Breast epithelium (tissue), 4 donors: ENCODE measurements at regions not wholly inside any gene's neighbourhood (a gene's known extent, or its start where the extent isn't known, plus 50 kb on each side); places are given as distances from the start of the nearest gene placed in this dataset.

Source experiments
- DNase-seq, 2 donors: peaks; one replicate each; pipeline ENCODE4 v3.0.0-alpha.2; 2019; ENCODE audit warnings: low spot score in 2 of 2
- H3K27ac ChIP-seq, 2 donors: fragments of 200-600 bp; sonication (generic) in 1 of 2; one replicate each; pipeline ENCODE4 v1.5.1; 2016 to 2019; ENCODE audit warnings: mild to moderate bottlenecking in 1 of 2
- H3K27me3 ChIP-seq, 2 donors: fragments of 200-600 bp; sonication (generic) in 1 of 2; one replicate each; pipeline versions ENCODE4 v1.5.1 to v1.6.0; 2017 to 2019; ENCODE audit warnings: control low read depth in 1 of 2, mild to moderate bottlenecking in 1 of 2
- H3K36me3 ChIP-seq: fragments of 200-600 bp; one replicate; pipeline ENCODE4 v1.5.1; 2019
- H3K4me1 ChIP-seq, 2 donors: fragments of 200-600 bp; sonication (generic); one replicate each; pipeline ENCODE4 v1.5.1; 2016 to 2019; ENCODE audit warnings: control low read depth in 1 of 2
- H3K4me3 ChIP-seq, 3 donors: fragments of 200-600 bp; sonication (generic); 1 replicate in 2 of 3; 2 replicates in 1 of 3; pipeline ENCODE4 v1.5.1; 2016 to 2019; ENCODE audit warnings: mild to moderate bottlenecking in 3 of 3, moderate library complexity in 2 of 3
- H3K9me3 ChIP-seq, 2 donors: fragments of 200-600 bp; sonication (generic) in 1 of 2; one replicate each; pipeline ENCODE4 v1.5.1; 2016 to 2019; ENCODE audit warnings: control low read depth in 1 of 2
- CTCF ChIP-seq, 3 donors: fragments of 450-650 bp; IDR thresholded peaks; one replicate each; pipeline ENCODE4 v1.5.1; 2016 to 2017; ENCODE audit warnings: antibody characterized with exemption in 3 of 3, mild to moderate bottlenecking in 3 of 3, moderate library complexity in 3 of 3
- POLR2A ChIP-seq: fragments of 450-650 bp; IDR thresholded peaks from one replicate; pipeline ENCODE4 v1.6.1; 2016; ENCODE audit warnings: antibody characterized with exemption, mild to moderate bottlenecking, moderate library complexity
- POLR2AphosphoS5 ChIP-seq, 3 donors: sonication (generic); formaldehyde crosslinking; IDR thresholded peaks; one replicate each; pipeline ENCODE4 v1.6.1; 2017; ENCODE audit warnings: antibody characterized with exemption in 3 of 3
- intact Hi-C: fragments of 100-400 bp; cut with DNase I; formaldehyde crosslinking; loops from one replicate; pipeline ENCODE4 v1.15.1; 2023; ENCODE audit warnings: low total_unique reads

GRCh38 chr5:168114444-168115017 lies 176.9 kb upstream of the WWC1 start:
- intact Hi-C loops: no loop called here
- TF ChIP-seq POLR2A (no peak), POLR2AphosphoS5 (IDR thresholded peaks at IDR 0.05) (no peak), CTCF (IDR thresholded peaks at IDR 0.05) (no peak)
- no peaks in the 10 kb centered on the region for H3K27me3 ChIP-seq
- H3K27ac ChIP-seq: no peak overlapping the region
- H3K4me3 ChIP-seq: no peak overlapping the region
- no peak for DNase-seq
- no peaks in the 10 kb centered on the region for H3K9me3 ChIP-seq
- no peaks in the 10 kb centered on the region for H3K4me1 ChIP-seq
- H3K36me3 ChIP-seq: no peaks in the 10 kb centered on the region

- H3K4me3 ChIP-seq: no peak overlapping the region
- no peaks in the 10 kb centered on the region for H3K36me3 ChIP-seq
- H3K27ac ChIP-seq: no peak overlapping the region
- no peaks in the 10 kb centered on the region for H3K27me3 ChIP-seq
- no peaks in the 10 kb centered on the region for H3K9me3 ChIP-seq
- no peak for DNase-seq
- no peaks in the 10 kb centered on the region for H3K4me1 ChIP-seq
- intact Hi-C loops: no loop called here
- TF ChIP-seq POLR2A: no peak
- TF ChIP-seq POLR2AphosphoS5 (IDR thresholded peaks at IDR 0.05): no peak
- no peak for TF ChIP-seq CTCF (IDR thresholded peaks at IDR 0.05)
Measured at GRCh38 chr5:168117469-168117868, 174.0 kb upstream of the WWC1 start.

- no peak for DNase-seq
- Histone ChIP-seq H3K4me1 (no peaks in the 10 kb centered on the region), H3K27ac (no peak overlapping the region), H3K9me3 (no peaks in the 10 kb centered on the region), H3K4me3 (no peak overlapping the region), H3K27me3 (no peaks in the 10 kb centered on the region), H3K36me3 (no peaks in the 10 kb centered on the region)
- intact Hi-C loops: no loop called here
- no peak for TF ChIP-seq CTCF (IDR thresholded peaks at IDR 0.05)
- TF ChIP-seq POLR2AphosphoS5 (IDR thresholded peaks at IDR 0.05): no peak
- no peak for TF ChIP-seq POLR2A
Measured at GRCh38 chr5:168118042-168118668, 173.3 kb upstream of the WWC1 start.

- TF ChIP-seq POLR2A (no peak), POLR2AphosphoS5 (IDR thresholded peaks at IDR 0.05) (no peak)
Measured at GRCh38 chr5:168120401-168121137, 170.9 kb upstream of the WWC1 start.

GRCh38 chr5:168121138-168121494 lies 170.3 kb upstream of the WWC1 start:
- Histone ChIP-seq H3K4me3 (no peak overlapping the region), H3K4me1 (no peaks in the 10 kb centered on the region), H3K27me3 (no peaks in the 10 kb centered on the region), H3K27ac (no peak overlapping the region), H3K36me3 (no peaks in the 10 kb centered on the region), H3K9me3 (no peaks in the 10 kb centered on the region)
- intact Hi-C loops: no loop called here
- no peak for DNase-seq
- no peak for TF ChIP-seq POLR2AphosphoS5 (IDR thresholded peaks at IDR 0.05)

More at GRCh38 chr5:168120401-168121137, 170.9 kb upstream of the WWC1 start:
- Histone ChIP-seq H3K27me3 (no peaks in the 10 kb centered on the region), H3K4me3 (no peak overlapping the region), H3K27ac (no peak overlapping the region), H3K4me1 (no peaks in the 10 kb centered on the region), H3K36me3 (no peaks in the 10 kb centered on the region), H3K9me3 (no peaks in the 10 kb centered on the region)
- no peak for DNase-seq
- intact Hi-C loops: no loop called here
